HG02759 (cell line): ENCODE measurements at regions not wholly inside any gene's neighbourhood (a gene's known extent, or its start where the extent isn't known, plus 50 kb on each side); places are given as distances from the start of the nearest gene placed in this dataset.
A peak's percentile ranks its signal among the peaks of the same experiment; 100 is the strongest.
"Not testable (repeated sequence)": the region's sequence is repeated elsewhere in the genome, so short reads cannot be mapped to it uniquely, and the experiment has no call there.

Experiments
- ATAC-seq: cut with Tn5 transposase; IDR thresholded peaks from one replicate; pipeline ENCODE4 v1.9.1; 2021; ENCODE audit warnings: mild to moderate bottlenecking, moderate library complexity; ENCODE audit not compliant: unreplicated experiment

DNA sequence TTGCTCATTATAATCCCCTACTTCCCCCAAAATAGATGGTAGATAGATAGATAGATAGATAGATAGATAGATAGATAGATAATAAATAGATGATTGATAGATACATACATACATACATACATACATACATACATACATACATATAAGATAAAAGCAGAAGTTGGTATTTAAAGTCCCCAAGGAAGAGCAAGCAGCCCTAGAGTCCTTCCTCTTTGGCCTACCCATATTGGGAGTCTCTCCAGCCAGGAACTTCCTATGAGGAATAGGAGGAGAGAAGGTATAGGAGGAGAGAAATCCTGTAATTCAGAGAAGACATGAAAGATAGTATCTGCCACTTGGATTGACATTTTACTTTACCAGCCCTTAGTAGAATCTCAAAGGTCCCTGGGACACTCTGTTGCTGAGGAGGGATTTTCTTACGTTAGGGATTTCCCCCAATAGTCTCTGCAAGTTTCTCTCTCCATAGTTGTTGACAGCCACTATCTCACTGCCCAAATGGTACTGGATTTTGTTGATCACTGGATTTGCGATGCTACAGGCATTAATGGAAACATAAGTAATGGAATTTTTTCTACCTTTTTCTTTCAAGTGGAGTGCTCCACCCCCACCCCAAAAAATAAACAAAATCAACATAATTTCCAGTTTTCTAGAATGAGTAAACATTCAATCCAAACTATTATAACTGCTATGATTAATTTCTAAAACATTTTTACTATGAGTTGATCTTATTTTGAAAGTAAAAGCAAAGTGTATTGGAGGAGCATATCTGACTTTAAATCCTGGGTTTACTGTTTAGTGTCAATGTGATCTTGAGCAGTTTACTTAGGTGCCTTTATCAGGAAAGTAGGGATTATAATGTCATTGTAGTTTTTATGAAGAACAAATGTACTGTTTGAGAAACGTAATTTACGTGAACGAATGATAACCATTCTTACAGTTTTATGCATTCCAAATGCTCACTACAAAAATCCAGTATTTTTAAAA is 93.2 kb upstream of the TNFSF4 start:
- ATAC-seq = no peak

GRCh38 chr1:173301507-173301906 is 94.4 kb upstream of the TNFSF4 start:
- ATAC-seq = no peak

GRCh38 chr1:173302366-173302765 is 95.2 kb upstream of the TNFSF4 start:
- no peak for ATAC-seq

DNA sequence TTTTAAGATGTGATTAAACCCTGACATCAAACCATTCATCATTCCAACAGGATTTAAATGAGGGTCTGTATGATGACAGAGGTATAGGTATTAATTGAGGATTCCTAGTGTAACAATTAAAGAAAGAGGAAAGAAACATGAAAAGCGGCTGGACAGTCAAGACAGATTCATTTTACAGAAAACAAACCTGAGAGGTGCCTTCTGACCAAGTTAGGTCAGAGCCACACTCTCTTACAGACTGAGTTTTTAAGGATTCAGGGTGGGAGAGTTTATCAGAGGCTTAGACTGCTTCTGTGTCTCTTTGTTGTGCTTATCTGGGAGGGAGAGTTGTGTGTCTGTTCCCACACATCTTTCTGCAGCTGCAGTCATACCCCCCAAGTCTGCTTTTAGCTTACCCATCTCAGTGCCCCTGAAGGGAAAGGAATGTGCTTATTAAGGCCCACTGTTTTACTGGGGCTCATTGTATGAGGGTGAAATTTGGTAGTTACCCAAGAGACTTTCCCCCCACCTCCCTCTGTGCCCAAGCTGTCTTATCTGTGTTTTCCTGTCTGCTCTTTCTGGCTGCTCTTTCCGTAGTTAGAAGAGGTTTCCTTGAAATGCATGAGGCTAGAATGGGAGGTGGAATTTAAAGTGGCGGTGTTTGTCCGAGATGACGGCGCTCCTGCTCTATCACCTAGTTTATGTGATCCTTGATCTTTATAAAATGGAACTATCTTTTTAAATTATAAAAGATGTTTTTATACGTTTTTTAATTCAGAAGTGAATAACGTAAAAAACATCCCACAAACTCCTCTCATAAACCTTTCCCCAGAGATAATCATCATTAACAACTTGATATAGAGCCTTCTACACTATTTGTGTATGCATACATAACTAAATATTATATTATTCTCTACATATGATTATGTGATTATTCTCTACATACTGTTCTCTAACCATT is 96.0 kb upstream of the TNFSF4 start:
- no peak for ATAC-seq

GRCh38 chr1:173303984-173304383 is 96.9 kb upstream of the TNFSF4 start:
- no peak for ATAC-seq

- ATAC-seq = no peak
Observed at GRCh38 chr1:173304529-173305227, 97.5 kb upstream of the TNFSF4 start.

DNA sequence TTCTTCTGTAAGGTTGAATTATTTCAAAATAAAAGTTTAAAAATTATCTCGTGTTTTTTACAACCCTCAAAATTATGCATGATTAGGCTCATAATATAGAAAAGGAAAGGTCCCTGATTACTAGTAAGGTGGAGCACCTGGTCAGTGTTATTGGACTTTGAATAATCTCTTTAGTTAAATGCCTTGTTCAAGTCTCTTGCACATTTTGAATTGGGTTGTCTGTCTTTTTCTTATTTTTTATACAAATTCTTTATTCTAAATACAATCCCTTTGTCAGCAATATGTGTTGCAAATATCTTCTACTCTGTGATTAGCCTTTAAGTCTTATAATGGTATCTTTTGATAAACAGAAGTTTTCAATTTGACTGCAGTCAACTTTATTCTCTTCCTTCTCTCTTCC is 100.7 kb upstream of the TNFSF4 start:
- no peak for ATAC-seq

- ATAC-seq = no peak
Observed at GRCh38 chr1:173314656-173315055, 107.5 kb upstream of the TNFSF4 start.

DNA sequence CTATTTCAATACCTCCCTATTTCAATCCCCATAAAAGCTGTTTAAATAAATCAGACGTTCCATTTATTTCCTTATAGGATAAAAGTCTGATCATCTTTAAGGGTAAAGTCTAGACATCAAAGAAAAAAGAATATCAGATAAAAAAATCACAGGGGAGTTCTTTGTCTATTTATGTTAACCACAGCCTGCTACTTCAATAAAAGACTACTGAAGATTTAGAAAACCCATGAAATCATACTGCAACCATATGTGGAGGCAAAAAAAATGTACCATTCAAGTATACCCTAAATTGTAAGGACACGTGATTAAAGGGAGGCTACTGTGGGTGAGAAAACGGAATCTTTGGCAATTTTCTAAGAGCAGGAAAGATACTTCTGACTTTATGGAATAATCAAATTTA is 108.2 kb upstream of the TNFSF4 start:
- no peak for ATAC-seq

DNA sequence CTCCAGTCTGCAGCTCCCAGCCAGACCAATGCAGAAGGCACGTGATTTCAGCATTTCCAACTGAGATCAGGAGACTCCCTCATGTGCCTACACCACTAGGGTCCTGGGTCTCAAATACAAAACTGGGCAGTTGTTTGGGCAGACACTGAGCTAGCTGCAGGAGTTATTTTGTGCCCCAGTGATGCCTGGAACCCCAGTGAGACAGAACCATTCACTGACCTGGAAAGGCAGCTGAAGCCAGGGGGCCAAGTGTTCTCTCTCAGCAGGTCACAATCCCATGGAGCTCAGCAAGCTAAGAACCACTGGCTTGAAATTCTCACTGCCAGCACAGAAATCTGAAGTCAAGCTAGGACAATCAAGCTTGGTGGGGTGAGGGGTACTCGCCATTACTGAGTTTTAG is 111.7 kb upstream of the TNFSF4 start:
- ATAC-seq = no peak

DNA sequence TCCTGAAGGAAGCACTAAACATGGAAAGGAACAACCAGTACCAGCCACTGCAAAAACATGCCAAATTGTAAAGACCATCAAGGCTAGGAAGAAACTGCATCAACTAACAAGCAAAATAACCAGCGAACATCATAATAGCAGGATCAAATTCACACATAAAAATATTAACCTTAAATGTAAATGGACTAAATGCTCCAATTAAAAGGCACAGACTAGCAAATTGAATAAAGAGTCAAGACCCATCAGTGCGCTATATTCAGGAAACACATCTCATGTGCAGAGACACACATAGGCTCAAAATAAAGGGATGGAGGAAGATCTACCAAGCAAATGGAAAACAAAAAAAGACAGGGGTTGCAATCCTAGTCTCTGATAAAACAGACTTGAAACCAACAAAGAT is 117.2 kb upstream of the TNFSF4 start:
- not testable (repeated sequence) for ATAC-seq

- ATAC-seq = not testable (repeated sequence)
Observed at GRCh38 chr1:173327987-173328386, 120.9 kb upstream of the TNFSF4 start.

GRCh38 chr1:173328961-173329360 is 121.8 kb upstream of the TNFSF4 start:
- ATAC-seq = no peak

GRCh38 chr1:173329726-173330125 is 122.6 kb upstream of the TNFSF4 start:
- ATAC-seq = no peak

- ATAC-seq = no peak
Observed at GRCh38 chr1:173330149-173330951, 123.2 kb upstream of the TNFSF4 start.

GRCh38 chr1:173330952-173331548 is 123.9 kb upstream of the TNFSF4 start:
- not testable (repeated sequence) for ATAC-seq

- no peak for ATAC-seq
Observed at GRCh38 chr1:173332026-173332425, 124.9 kb upstream of the TNFSF4 start.

DNA sequence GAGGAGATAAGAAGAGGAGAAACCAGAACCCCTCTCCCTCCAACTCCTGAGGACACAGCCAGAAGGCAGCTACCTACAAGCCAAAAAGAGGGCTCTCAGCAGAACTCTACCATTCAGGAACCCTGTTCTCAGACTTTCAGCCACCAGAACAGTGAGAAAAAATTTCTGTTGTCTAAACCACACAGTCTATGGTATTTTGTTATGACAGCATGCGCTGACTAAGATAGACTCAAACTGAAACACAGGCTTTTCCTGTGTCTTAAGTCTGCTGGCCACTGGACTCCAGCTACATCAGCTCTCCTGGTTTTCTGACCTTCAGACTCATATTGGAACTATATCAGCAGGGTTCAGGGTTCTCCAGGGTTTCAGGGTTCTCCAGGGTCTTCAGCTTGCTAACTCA is 126.5 kb upstream of the TNFSF4 start:
- peak; percentile 72 for ATAC-seq

GRCh38 chr1:173337126-173337525 is 130.0 kb upstream of the TNFSF4 start:
- ATAC-seq = no peak

GRCh38 chr1:173341307-173341706 is 134.2 kb upstream of the TNFSF4 start:
- no peak for ATAC-seq
